IMR-90 (cell line): ENCODE measurements at regions not wholly inside any gene's neighbourhood (a gene's known extent, or its start where the extent isn't known, plus 50 kb on each side); places are given as distances from the start of the nearest gene placed in this dataset.

ENCODE experiments used
- ATAC-seq: fragments of 200-7000 bp; cut with Tn5 transposase; 2 replicates; pipeline ENCODE4 v1.9.1; 2020; ENCODE audit warnings: low read depth, mild to moderate bottlenecking, moderate library complexity
- BruUV-seq: library from RNA; stranded (reverse); fragments of 400-500 nt; replicated peaks from 2 replicates; lab custom pipeline; 2021; lab: Mats Ljungman, UMichigan
- CTCF ChIA-PET: fragments of 300-600 bp; formaldehyde crosslinking; extraction: SDS; loops from one replicate; lab custom pipeline; 2021; ENCODE audit warnings: antibody characterized with exemption; lab: Yijun Ruan, JAX
- POLR2A ChIA-PET: fragments of 300-600 bp; sonication (Branson Sonifier 250); formaldehyde crosslinking; loops from one replicate; lab custom pipeline; 2022; ENCODE audit warnings: antibody characterized with exemption; ENCODE audit not compliant: unreplicated experiment; lab: Charles Lee
- DNase-seq: peaks from one replicate; pipeline ENCODE4 v3.0.0; 2013
- H2AFZ ChIP-seq: replicated peaks from 2 replicates; pipeline ENCODE3; 2013; ENCODE audit warnings: low read length, mild to moderate bottlenecking; ENCODE audit not compliant: poor library complexity
- H2AK5ac ChIP-seq: 2 replicates; pipeline ENCODE4 v1.6.1; 2013; ENCODE audit warnings: low read depth, low read length, inconsistent platforms
- H2AK9ac ChIP-seq: replicated peaks from 2 replicates; pipeline ENCODE3; 2013; ENCODE audit warnings: mild to moderate bottlenecking, low read depth, low read length, moderate library complexity; ENCODE audit not compliant: poor library complexity
- H2BK120ac ChIP-seq: 2 replicates; pipeline ENCODE4 v1.6.1; 2013; ENCODE audit warnings: low read depth, low read length, inconsistent platforms
- H2BK15ac ChIP-seq: 3 replicates; pipeline ENCODE4 v1.6.1; 2013; ENCODE audit warnings: low read depth, low read length, inconsistent platforms
- H2BK20ac ChIP-seq: 2 replicates; pipeline ENCODE4 v1.6.1; 2013; ENCODE audit warnings: low read depth, mild to moderate bottlenecking, inconsistent platforms, low read length, moderate library complexity
- H2BK5ac ChIP-seq: 2 replicates; pipeline ENCODE4 v1.6.1; 2013; ENCODE audit warnings: mild to moderate bottlenecking, low read depth, low read length, inconsistent platforms; ENCODE audit not compliant: poor library complexity, severe bottlenecking
- H3K14ac ChIP-seq: replicated peaks from 2 replicates; pipeline ENCODE4 v1.6.1; 2013; ENCODE audit warnings: low read depth, low read length, inconsistent platforms
- H3K18ac ChIP-seq: 2 replicates; pipeline ENCODE4 v1.6.1; 2013; ENCODE audit warnings: low read depth, low read length, control low read depth
- H3K23ac ChIP-seq: 2 replicates; pipeline ENCODE4 v1.6.1; 2013; ENCODE audit warnings: low read depth, low read length, inconsistent platforms
- H3K27ac ChIP-seq: 2 replicates; pipeline ENCODE4 v1.5.1; 2013; ENCODE audit warnings: mild to moderate bottlenecking, control low read depth, low read length; ENCODE audit not compliant: insufficient read depth
- H3K27me3 ChIP-seq: 2 replicates; pipeline ENCODE4 v1.6.1; 2013; ENCODE audit warnings: low read length; ENCODE audit not compliant: control insufficient read depth, insufficient read depth
- H3K36me3 ChIP-seq: 2 replicates; pipeline ENCODE4 v1.6.1; 2013; ENCODE audit warnings: low read length, mixed read lengths; ENCODE audit not compliant: control insufficient read depth, insufficient read depth
- H3K4ac ChIP-seq: 2 replicates; pipeline ENCODE4 v1.6.1; 2013; ENCODE audit warnings: low read depth, low read length, inconsistent platforms
- H3K4me1 ChIP-seq: 2 replicates; pipeline ENCODE4 v1.6.1; 2013; ENCODE audit warnings: low read length, mixed read lengths; ENCODE audit not compliant: control insufficient read depth, insufficient read depth
- H3K4me2 ChIP-seq: 2 replicates; pipeline ENCODE4 v1.6.1; 2013; ENCODE audit warnings: low read depth, mild to moderate bottlenecking, control low read depth, low read length, moderate library complexity
- H3K4me3 ChIP-seq: 2 replicates; pipeline ENCODE4 v1.5.1; 2013; ENCODE audit warnings: low read depth, mild to moderate bottlenecking, control low read depth, low read length, moderate library complexity; ENCODE audit not compliant: insufficient read depth
- H3K56ac ChIP-seq: 2 replicates; pipeline ENCODE4 v1.6.1; 2013; ENCODE audit warnings: low read length, inconsistent platforms; ENCODE audit not compliant: insufficient read depth; ENCODE audit errors: extremely low read depth
- H3K79me1 ChIP-seq, 2 experiments: 2 replicates each; pipeline ENCODE4 v1.6.1; 2013; ENCODE audit warnings: low read length in 2 of 2, inconsistent platforms in 1 of 2, low read depth in 1 of 2
- H3K9ac ChIP-seq: 2 replicates; pipeline ENCODE4 v1.6.1; 2013; ENCODE audit warnings: low read depth, low read length, control low read depth
- H3K9me1 ChIP-seq: 2 replicates; pipeline ENCODE4 v1.6.1; 2013; ENCODE audit warnings: low read length, inconsistent platforms; ENCODE audit not compliant: insufficient read depth
- H3K9me3 ChIP-seq: 2 replicates; pipeline ENCODE4 v1.6.1; 2013; ENCODE audit warnings: low read length; ENCODE audit not compliant: control insufficient read depth, insufficient read depth
- H4K20me1 ChIP-seq: 2 replicates; pipeline ENCODE4 v1.6.1; 2013; ENCODE audit warnings: low read length, inconsistent platforms; ENCODE audit not compliant: insufficient read depth
- H4K5ac ChIP-seq: 2 replicates; pipeline ENCODE4 v1.6.1; 2013; ENCODE audit warnings: mild to moderate bottlenecking, low read depth, low read length, control low read depth
- H4K8ac ChIP-seq, 2 experiments: 2 replicates each; pipeline ENCODE4 v1.6.1; 2013; ENCODE audit warnings: low read depth in 2 of 2, low read length in 2 of 2, control low read depth in 1 of 2, inconsistent platforms in 1 of 2
- H4K91ac ChIP-seq: 2 replicates; pipeline ENCODE4 v1.6.1; 2013; ENCODE audit warnings: low read depth, low read length, inconsistent platforms; ENCODE audit not compliant: insufficient read depth
- BHLHE40 ChIP-seq: fragments of 150-350 bp; IDR thresholded peaks from 2 replicates; pipeline ENCODE4 v1.6.1; 2016; ENCODE audit warnings: mild to moderate bottlenecking, low read depth, low read length
- CHD1 ChIP-seq: IDR thresholded peaks from 2 replicates; pipeline ENCODE4 v1.6.1; 2012; ENCODE audit warnings: low read depth, low read length, improper control_type of control experiment
- ELK1 ChIP-seq: fragments of 150-350 bp; IDR thresholded peaks from 2 replicates; pipeline ENCODE4 v1.6.1; 2016; ENCODE audit warnings: low read depth, mild to moderate bottlenecking, low read length, moderate library complexity, borderline replicate concordance
- MAFK ChIP-seq: IDR thresholded peaks from 2 replicates; pipeline ENCODE4 v1.6.1; 2012; ENCODE audit warnings: low read depth, low read length, improper control_type of control experiment
- MAZ ChIP-seq: IDR thresholded peaks from 2 replicates; pipeline ENCODE4 v1.6.1; 2012; ENCODE audit warnings: low read depth, mild to moderate bottlenecking, low read length, improper control_type of control experiment, moderate library complexity, borderline replicate concordance
- NFE2L2 ChIP-seq: fragments of 150-350 bp; IDR thresholded peaks from 2 replicates; pipeline ENCODE4 v1.6.1; 2016; ENCODE audit warnings: low read depth, mild to moderate bottlenecking, low read length
- POLR2A ChIP-seq: IDR thresholded peaks from 2 replicates; pipeline ENCODE4 v1.6.1; 2012; ENCODE audit warnings: mild to moderate bottlenecking, low read depth, low read length
- RAD21 ChIP-seq: IDR thresholded peaks from 2 replicates; pipeline ENCODE4 v1.6.1; 2012; ENCODE audit warnings: low read length, improper control_type of control experiment
- RCOR1 ChIP-seq: IDR thresholded peaks from 2 replicates; pipeline ENCODE4 v1.6.1; 2012; ENCODE audit warnings: mild to moderate bottlenecking, low read length, improper control_type of control experiment; ENCODE audit not compliant: insufficient replicate concordance
- SMC3 ChIP-seq: fragments of 150-350 bp; IDR thresholded peaks from 2 replicates; pipeline ENCODE4 v1.6.1; 2016; ENCODE audit warnings: low read depth, mild to moderate bottlenecking, antibody characterized with exemption, low read length, moderate library complexity
- USF2 ChIP-seq: fragments of 150-350 bp; IDR thresholded peaks from 2 replicates; pipeline ENCODE4 v1.6.1; 2017; ENCODE audit warnings: mild to moderate bottlenecking, antibody characterized with exemption, low read length, low read depth
- dilution Hi-C: fragments of 300-500 bp; cut with HindIII; formaldehyde crosslinking; loops from one replicate; pipeline ENCODE4 v1.14.3; 2018; ENCODE audit warnings: low sequenced_read_pairs; ENCODE audit not compliant: unreplicated experiment
- in situ Hi-C: fragments of 300-500 bp; cut with MboI; formaldehyde crosslinking; loops from 3 replicates; pipeline ENCODE4 v1.14.3; 2019; ENCODE audit warnings: low sequenced_read_pairs, inconsistent platforms, mixed read lengths
- intact Hi-C: fragments of 100-400 bp; cut with micrococcal nuclease; formaldehyde crosslinking; loops from 2 replicates; pipeline ENCODE4 v1.10.0; 2022

GRCh38 chr6:140275725-140276124 is 901.3 kb upstream of the CITED2 start:
- H3K27ac ChIP-seq: no peak overlapping the region
- 0 out of 2 replicates have a peak overlapping the region, but pooled peaks have one; percentile 32 for H3K14ac ChIP-seq
- TF ChIP-seq USF2 (no peak), MAFK (no peak), RCOR1 (no peak), POLR2A (no peak), RAD21 (no peak), CHD1 (no peak), SMC3 (no peak), MAZ (no peak), NFE2L2 (no peak), BHLHE40 (no peak), ELK1 (no peak)
- H4K20me1 ChIP-seq: no peaks in the 10 kb centered on the region
- H3K9me1 ChIP-seq: no peaks in the 10 kb centered on the region
- no peak overlapping the region for H2BK5ac ChIP-seq
- no peaks in the 10 kb centered on the region for H3K9me3 ChIP-seq
- POLR2A ChIA-PET: no interaction called here
- H2AK9ac ChIP-seq: no peak overlapping the region
- no peaks in the 10 kb centered on the region for H3K36me3 ChIP-seq
- no peak overlapping the region for H3K4ac ChIP-seq
- H2AFZ ChIP-seq: no peak overlapping the region
- no peak overlapping the region for H3K23ac ChIP-seq
- intact Hi-C loops (no loop called here), in situ Hi-C loops (no loop called here), dilution Hi-C loops (no loop called here)
- H2BK120ac ChIP-seq: 0 out of 2 replicates have a peak overlapping the region, but pooled peaks have one; percentile 23
- no peak overlapping the region for H2BK15ac ChIP-seq
- no peak for ATAC-seq
- BruUV-seq: no TSS peak
- no peaks in the 10 kb centered on the region for H3K27me3 ChIP-seq
- no peaks in the 10 kb centered on the region for H3K79me1 ChIP-seq
- no peak overlapping the region for H3K4me2 ChIP-seq
- H4K91ac ChIP-seq: no peak overlapping the region
- H4K5ac ChIP-seq: no peak overlapping the region
- H2AK5ac ChIP-seq: no peak overlapping the region
- CTCF ChIA-PET: no interaction called here
- no peak overlapping the region for H3K9ac ChIP-seq
- H3K56ac ChIP-seq: no peak overlapping the region
- no peak overlapping the region for H3K18ac ChIP-seq
- no peaks in the 10 kb centered on the region for H3K4me1 ChIP-seq
- no peak overlapping the region for H4K8ac ChIP-seq
- H3K4me3 ChIP-seq: no peak overlapping the region
- DNase-seq: no peak
- H2BK20ac ChIP-seq: no peak overlapping the region
